BLaER1 treated with 17β-estradiol and CSF1 and Interleukin-3, amounts not matched to agents 10 nM and 100 nM (cell line): ENCODE measurements at regions not wholly inside any gene's neighbourhood (a gene's known extent, or its start where the extent isn't known, plus 50 kb on each side); places are given as distances from the start of the nearest gene placed in this dataset.

Source experiments
- H3K27ac ChIP-seq, 11 experiments: shearing (Covaris generic); formaldehyde crosslinking; 2 replicates each; pipeline ENCODE4 v1.8.1; 2022
- H3K27me3 ChIP-seq, 11 experiments: shearing (Covaris generic); formaldehyde crosslinking; 2 replicates each; pipeline ENCODE4 v1.8.1; 2022
- H3K36me3 ChIP-seq, 11 experiments: shearing (Covaris generic); formaldehyde crosslinking; 2 replicates each; pipeline ENCODE4 v1.8.1; 2022
- H3K4me1 ChIP-seq, 10 experiments: shearing (Covaris generic); formaldehyde crosslinking; 2 replicates each; pipeline ENCODE4 v1.8.1; 2022
- H3K4me2 ChIP-seq, 11 experiments: shearing (Covaris generic); formaldehyde crosslinking; 2 replicates each; pipeline ENCODE4 v1.8.1; 2022
- H3K4me3 ChIP-seq, 10 experiments: shearing (Covaris generic); formaldehyde crosslinking; 2 replicates each; pipeline ENCODE4 v1.8.1; 2022
- H3K9ac ChIP-seq, 11 experiments: shearing (Covaris generic); formaldehyde crosslinking; 2 replicates each; pipeline ENCODE4 v1.8.1; 2022
- H3K9me3 ChIP-seq, 11 experiments: shearing (Covaris generic); formaldehyde crosslinking; replicated peaks in 1 of 11; 2 replicates each; pipeline ENCODE4 v1.8.1; 2022
- H4K20me1 ChIP-seq, 11 experiments: shearing (Covaris generic); formaldehyde crosslinking; 2 replicates each; pipeline ENCODE4 v1.8.1; 2022
- Cebpa-rat ChIP-seq, 11 experiments: shearing (Covaris generic); IDR thresholded peaks; 2 replicates each; pipeline ENCODE4 v1.8.1; 2022

- Histone ChIP-seq H3K36me3 (no peaks in the 10 kb centered on the region), H3K4me3 (no peak overlapping the region), H3K9ac (no peak overlapping the region), H3K9me3 (no peaks in the 10 kb centered on the region; a peak in 2 of 22 replicates), H3K27me3 (no peaks in the 10 kb centered on the region), H3K4me2 (no peak overlapping the region), H4K20me1 (no peaks in the 10 kb centered on the region), H3K27ac (no peak overlapping the region), H3K4me1 (peaks cover 0 to 13% (median 0%) of the 10 kb centered on the region in 10 experiments; a peak in 8 of 20 replicates)
- no peak for TF ChIP-seq Cebpa-rat (IDR thresholded peaks at IDR 0.05)
These were observed 778.3 kb upstream of the ALCAM start for GRCh38 chr3:104588442-104588841.

DNA sequence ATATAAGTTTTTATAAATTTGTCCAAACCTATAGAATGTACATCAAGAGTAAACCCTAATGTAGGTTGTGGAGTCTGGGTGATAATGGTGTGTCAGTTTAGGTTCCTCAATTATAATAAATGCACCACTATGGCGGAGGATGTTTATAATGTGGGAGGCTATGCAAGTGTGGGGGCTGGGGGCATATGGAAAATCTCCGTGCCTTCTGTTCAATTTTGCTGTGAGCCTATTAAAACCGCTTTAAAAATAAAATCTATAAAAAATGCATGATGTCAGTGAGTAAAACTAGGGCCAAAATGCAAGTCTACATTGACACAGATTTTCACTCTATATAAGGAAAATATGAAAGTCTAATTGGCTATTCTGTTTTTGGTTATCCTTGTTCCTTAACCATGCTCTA, 774.9 kb upstream of the ALCAM start:
- H3K4me1 ChIP-seq: peaks cover 0 to 13% (median 0%) of the 10 kb centered on the region in 10 experiments; a peak in 8 of 20 replicates
- H3K27ac ChIP-seq: no peak overlapping the region
- no peak overlapping the region for H3K9ac ChIP-seq
- H3K27me3 ChIP-seq: no peaks in the 10 kb centered on the region
- no peak for TF ChIP-seq Cebpa-rat (IDR thresholded peaks at IDR 0.05)
- H3K4me2 ChIP-seq: no peak overlapping the region
- H3K9me3 ChIP-seq: no peaks in the 10 kb centered on the region; a peak in 2 of 22 replicates
- H3K4me3 ChIP-seq: no peak overlapping the region
- H3K36me3 ChIP-seq: no peaks in the 10 kb centered on the region
- no peaks in the 10 kb centered on the region for H4K20me1 ChIP-seq

GRCh38 chr3:104594491-104594890, 772.2 kb upstream of the ALCAM start:
- Histone ChIP-seq H3K4me2 (no peak overlapping the region), H3K36me3 (no peaks in the 10 kb centered on the region), H3K4me3 (no peak overlapping the region), H4K20me1 (no peaks in the 10 kb centered on the region), H3K9ac (no peak overlapping the region), H3K4me1 (peaks cover 0 to 13% (median 0%) of the 10 kb centered on the region in 10 experiments; a peak in 8 of 20 replicates), H3K27ac (no peak overlapping the region), H3K9me3 (no peaks in the 10 kb centered on the region; a peak in 1 of 22 replicates), H3K27me3 (no peaks in the 10 kb centered on the region)
- no peak for TF ChIP-seq Cebpa-rat (IDR thresholded peaks at IDR 0.05)

- Histone ChIP-seq H3K27me3 (no peaks in the 10 kb centered on the region), H3K4me2 (no peak overlapping the region), H3K4me1 (peaks cover 0 to 13% (median 0%) of the 10 kb centered on the region in 10 experiments; a peak in 8 of 20 replicates), H4K20me1 (no peaks in the 10 kb centered on the region), H3K4me3 (no peak overlapping the region), H3K9me3 (no peaks in the 10 kb centered on the region), H3K27ac (no peak overlapping the region), H3K36me3 (no peaks in the 10 kb centered on the region), H3K9ac (no peak overlapping the region)
- TF ChIP-seq Cebpa-rat (IDR thresholded peaks at IDR 0.05): no peak
These were observed 770.7 kb upstream of the ALCAM start for GRCh38 chr3:104596054-104596453.

DNA sequence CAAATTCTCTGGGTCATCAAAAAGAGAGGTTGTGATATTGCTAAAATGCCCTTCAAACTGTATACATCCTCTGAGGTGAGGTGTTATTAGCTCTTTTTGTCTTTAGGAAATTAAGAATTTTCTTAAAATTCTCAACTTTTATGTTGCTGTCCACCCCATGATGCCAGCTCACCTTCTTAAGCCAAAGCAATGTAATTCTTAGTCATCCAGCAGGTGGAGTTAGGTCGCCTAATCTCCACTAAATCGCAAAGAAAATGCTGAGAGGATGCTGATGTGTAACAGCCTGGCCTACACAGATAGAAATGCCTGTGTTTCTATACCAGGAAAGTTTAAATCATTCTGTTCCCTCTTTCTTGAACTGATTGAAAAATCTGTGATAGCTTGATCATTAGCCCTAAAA, 770.2 kb upstream of the ALCAM start:
- TF ChIP-seq Cebpa-rat (IDR thresholded peaks at IDR 0.05): no peak
- no peak overlapping the region for H3K4me2 ChIP-seq
- H3K36me3 ChIP-seq: no peaks in the 10 kb centered on the region
- H4K20me1 ChIP-seq: no peaks in the 10 kb centered on the region
- H3K4me3 ChIP-seq: no peak overlapping the region
- H3K9me3 ChIP-seq: no peaks in the 10 kb centered on the region
- H3K4me1 ChIP-seq: peaks cover 0 to 13% (median 0%) of the 10 kb centered on the region in 10 experiments; a peak in 8 of 20 replicates
- no peak overlapping the region for H3K9ac ChIP-seq
- no peaks in the 10 kb centered on the region for H3K27me3 ChIP-seq
- H3K27ac ChIP-seq: no peak overlapping the region

GRCh38 chr3:104598848-104599511, 767.7 kb upstream of the ALCAM start:
- Histone ChIP-seq H3K4me1 (peaks cover 0 to 1% (median 0%) of the 10 kb centered on the region in 10 experiments; a peak in 1 of 20 replicates), H3K27me3 (no peaks in the 10 kb centered on the region), H3K9me3 (no peaks in the 10 kb centered on the region), H3K4me2 (no peak overlapping the region), H4K20me1 (no peaks in the 10 kb centered on the region), H3K36me3 (no peaks in the 10 kb centered on the region), H3K4me3 (no peak overlapping the region), H3K27ac (no peak overlapping the region), H3K9ac (no peak overlapping the region)
- TF ChIP-seq Cebpa-rat (IDR thresholded peaks at IDR 0.05): no peak

DNA sequence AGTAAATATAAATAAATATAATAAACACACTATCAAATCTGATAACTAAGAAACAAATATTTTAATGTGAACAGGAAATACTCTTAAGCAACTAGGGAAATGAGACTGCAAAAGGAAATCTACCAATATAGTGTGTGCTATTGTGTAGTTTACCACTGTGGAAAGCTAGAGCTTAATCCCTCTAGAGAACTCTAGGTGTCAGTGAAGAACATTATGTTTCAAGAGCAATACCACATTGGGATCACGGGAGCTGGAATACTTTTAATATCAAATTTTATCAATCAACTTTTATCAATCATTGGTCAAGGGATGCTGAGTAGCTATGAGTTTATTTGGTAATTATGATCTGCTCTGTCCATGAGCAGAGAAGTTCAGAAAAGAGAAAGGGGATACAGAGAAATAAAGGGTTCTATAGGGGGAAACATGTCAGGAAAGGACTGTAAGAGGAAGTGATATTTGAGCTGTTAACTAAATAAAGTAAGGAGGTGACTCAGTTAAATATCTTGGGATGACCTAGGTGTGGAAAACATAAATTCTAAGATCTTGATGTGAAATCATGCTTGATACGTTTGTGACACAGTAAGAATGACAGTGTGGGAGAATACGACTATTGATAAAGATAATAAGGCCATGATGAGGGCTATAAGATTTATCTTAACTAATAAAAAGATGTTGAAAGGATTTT, 762.2 kb upstream of the ALCAM start:
- Histone ChIP-seq H3K27ac (no peak overlapping the region), H3K9ac (no peak overlapping the region), H3K4me2 (peak overlapping the region in 5 of 11 experiments; percentile 37 to 63 (median 53); a peak in 9 of 22 replicates), H4K20me1 (no peaks in the 10 kb centered on the region), H3K4me1 (peaks cover 4 to 13% (median 7%) of the 10 kb centered on the region in 10 experiments; a peak in 17 of 20 replicates), H3K4me3 (no peak overlapping the region), H3K36me3 (no peaks in the 10 kb centered on the region), H3K27me3 (no peaks in the 10 kb centered on the region), H3K9me3 (no peaks in the 10 kb centered on the region)
- TF ChIP-seq Cebpa-rat (IDR thresholded peaks at IDR 0.05): no peak

DNA sequence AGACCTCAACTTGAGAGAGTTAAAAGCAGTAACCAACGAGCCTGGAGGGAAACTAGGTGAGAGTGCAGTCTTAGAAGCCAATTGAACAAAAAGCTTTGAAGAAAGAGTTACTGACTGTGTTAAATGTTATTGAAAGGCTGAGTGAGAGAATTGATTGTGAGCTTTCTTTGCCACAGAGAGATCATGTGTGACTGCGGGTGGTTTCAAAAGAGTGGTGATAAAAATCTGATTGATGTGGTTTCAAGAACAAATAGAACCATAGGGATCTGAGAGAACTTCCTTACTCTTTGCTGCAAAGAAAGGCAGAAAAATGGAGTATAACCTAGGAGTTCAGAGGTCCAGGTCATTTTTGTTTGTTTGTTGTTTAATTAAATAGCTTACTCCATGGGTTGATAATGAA, 759.9 kb upstream of the ALCAM start:
- H3K27ac ChIP-seq: no peak overlapping the region
- no peaks in the 10 kb centered on the region for H3K36me3 ChIP-seq
- no peaks in the 10 kb centered on the region for H4K20me1 ChIP-seq
- H3K9me3 ChIP-seq: no peaks in the 10 kb centered on the region
- no peak overlapping the region for H3K4me3 ChIP-seq
- H3K27me3 ChIP-seq: no peaks in the 10 kb centered on the region
- no peak for TF ChIP-seq Cebpa-rat (IDR thresholded peaks at IDR 0.05)
- H3K4me2 ChIP-seq: peak overlapping the region in 7 of 11 experiments; percentile 12 to 37 (median 27); a peak in 9 of 22 replicates
- H3K9ac ChIP-seq: no peak overlapping the region
- H3K4me1 ChIP-seq: peaks cover 4 to 13% (median 7%) of the 10 kb centered on the region in 10 experiments; a peak in 17 of 20 replicates

GRCh38 chr3:104610730-104611652, 755.7 kb upstream of the ALCAM start:
- H3K9me3 ChIP-seq: no peaks in the 10 kb centered on the region
- no peak for TF ChIP-seq Cebpa-rat (IDR thresholded peaks at IDR 0.05)
- H3K4me2 ChIP-seq: no peak overlapping the region
- H4K20me1 ChIP-seq: no peaks in the 10 kb centered on the region
- no peak overlapping the region for H3K4me3 ChIP-seq
- no peaks in the 10 kb centered on the region for H3K36me3 ChIP-seq
- H3K27me3 ChIP-seq: no peaks in the 10 kb centered on the region
- no peak overlapping the region for H3K27ac ChIP-seq
- H3K4me1 ChIP-seq: peaks cover 0 to 8% (median 5%) of the 10 kb centered on the region in 10 experiments; a peak in 9 of 20 replicates
- H3K9ac ChIP-seq: no peak overlapping the region
